Right lobe of liver (tissue), 4 donors: ENCODE measurements at regions not wholly inside any gene's neighbourhood (a gene's known extent, or its start where the extent isn't known, plus 50 kb on each side); places are given as distances from the start of the nearest gene placed in this dataset.
"Not testable (repeated sequence)": the region's sequence is repeated elsewhere in the genome, so short reads cannot be mapped to it uniquely, and the experiment has no call there.

Experiments used
- CTCF ChIP-seq, 4 donors: fragments of 200-600 bp in 3 of 4; fragments of 450-650 bp in 1 of 4; IDR thresholded peaks; one replicate each; pipeline versions ENCODE4 v1.5.1 to v1.8.0; 2016 to 2022; ENCODE audit warnings: antibody characterized with exemption in 4 of 4, mild to moderate bottlenecking in 2 of 4
- POLR2A ChIP-seq: fragments of 450-650 bp; IDR thresholded peaks from one replicate; pipeline ENCODE4 v1.6.1; 2017; ENCODE audit warnings: antibody characterized with exemption, mild to moderate bottlenecking
- donor health status: DM: no; HTN: no; CAD: no.
- donor health status: DM: no; HTN: no; CAD: no.
- donor health status: DM: no; HTN: yes; CAD: no.

GRCh38 chr4:28286266-28286665 lies 1425.6 kb downstream of the STIM2 start:
- not testable (repeated sequence) for TF ChIP-seq CTCF (IDR thresholded peaks at IDR 0.05); POLR2A
